ENCODE measurements at regions not wholly inside any gene's neighbourhood (a gene's known extent, or its start where the extent isn't known, plus 50 kb on each side); places are given as distances from the start of the nearest gene placed in this dataset.

GRCh38 chr1:165112260-165112659 lies 244.3 kb downstream of the LMX1A start:
- TF ChIP-seq CTCF (IDR thresholded peaks at IDR 0.05; ENCODE audit: low read depth, low read length, missing input control) (no peak), RAD21 (IDR thresholded peaks at IDR 0.05) (no peak), ZBTB33 (IDR thresholded peaks at IDR 0.05) (no peak), SP1 (IDR thresholded peaks at IDR 0.05) (no peak), HNF4G (IDR thresholded peaks at IDR 0.05) (no peak), REST (IDR thresholded peaks at IDR 0.05) (no peak), MAX (IDR thresholded peaks at IDR 0.05) (no peak), GABPA (IDR thresholded peaks at IDR 0.05 in 1 of 2, conservative IDR thresholded peaks at IDR 0.05 in 1 of 2) (no peak), JUND (IDR thresholded peaks at IDR 0.05) (no peak)

All from liver (tissue), 3 donors.